PC-9 (cell line): ENCODE measurements at regions not wholly inside any gene's neighbourhood (a gene's known extent, or its start where the extent isn't known, plus 50 kb on each side); places are given as distances from the start of the nearest gene placed in this dataset.

Source experiments
- CTCF ChIP-seq: fragments of 200-600 bp; sonication (generic); conservative IDR thresholded peaks from 2 replicates; pipeline ENCODE4 v1.6.1; 2017; ENCODE audit warnings: mixed run types, antibody characterized with exemption, mild to moderate bottlenecking, moderate library complexity
- EZH2 ChIP-seq: fragments of 200-600 bp; sonication (generic); IDR thresholded peaks from 2 replicates; pipeline ENCODE4 v1.8.0; 2017; ENCODE audit warnings: antibody characterized with exemption, low read depth

- TF ChIP-seq CTCF (no peak), EZH2 (no peak)
These were observed 223.9 kb downstream of the FAT4 start for GRCh38 chr4:125538670-125539069.
